PC-3 (cell line): ENCODE measurements at regions not wholly inside any gene's neighbourhood (a gene's known extent, or its start where the extent isn't known, plus 50 kb on each side); places are given as distances from the start of the nearest gene placed in this dataset.

Source experiments
- CTCF ChIP-seq: fragments of 300-600 bp; sonication (generic); conservative IDR thresholded peaks from 2 replicates; pipeline ENCODE4 v1.5.1; 2017; ENCODE audit warnings: antibody characterized with exemption, low read depth, mild to moderate bottlenecking, low read length
- EZH2 ChIP-seq: fragments of 300-600 bp; sonication (generic); IDR thresholded peaks from one replicate; pipeline ENCODE4 v1.6.1; 2017; ENCODE audit warnings: antibody characterized with exemption, mild to moderate bottlenecking, low read length; ENCODE audit not compliant: unreplicated experiment
- EZH2phosphoT487 ChIP-seq: fragments of 300-600 bp; sonication (generic); IDR thresholded peaks from 2 replicates; pipeline ENCODE4 v1.6.1; 2018; ENCODE audit warnings: mild to moderate bottlenecking, antibody characterized with exemption, low read length, borderline replicate concordance

GRCh38 chr2:49845021-49845420 is 690.7 kb upstream of the FSHR start:
- TF ChIP-seq CTCF (no peak), EZH2phosphoT487 (no peak), EZH2 (no peak)
